Left ventricle myocardium inferior (tissue), 1 donor: ENCODE measurements at regions not wholly inside any gene's neighbourhood (a gene's known extent, or its start where the extent isn't known, plus 50 kb on each side); places are given as distances from the start of the nearest gene placed in this dataset.
"Not testable (repeated sequence)": the region's sequence is repeated elsewhere in the genome, so short reads cannot be mapped to it uniquely, and the experiment has no call there.

ENCODE experiments used
- DNase-seq: peaks from one replicate; pipeline ENCODE4 v3.0.0-alpha.2; 2020
- H3K27ac ChIP-seq: fragments of 200-600 bp; replicated peaks from 2 replicates; pipeline ENCODE4 v1.8.0; 2021
- H3K27me3 ChIP-seq: fragments of 200-600 bp; 2 replicates; pipeline ENCODE4 v1.8.0; 2021; ENCODE audit warnings: low read depth
- H3K36me3 ChIP-seq: fragments of 200-600 bp; 2 replicates; pipeline ENCODE4 v1.8.0; 2021
- H3K4me1 ChIP-seq: fragments of 200-600 bp; 2 replicates; pipeline ENCODE4 v1.8.0; 2021
- H3K4me3 ChIP-seq: fragments of 200-600 bp; 2 replicates; pipeline ENCODE4 v1.8.0; 2021; ENCODE audit warnings: mild to moderate bottlenecking, moderate library complexity
- H3K9me3 ChIP-seq: fragments of 200-600 bp; replicated peaks from 2 replicates; pipeline ENCODE4 v1.8.0; 2021
- CTCF ChIP-seq: fragments of 200-600 bp; IDR thresholded peaks from 2 replicates; pipeline ENCODE4 v1.8.0; 2021; ENCODE audit warnings: antibody characterized with exemption, mild to moderate bottlenecking, borderline replicate concordance
- intact Hi-C: fragments of 100-400 bp; cut with micrococcal nuclease; formaldehyde crosslinking; loops from one replicate; pipeline ENCODE4 v1.11.0; 2022
- donor health status: DM: no; HTN: yes; CAD: no; lungs with severe emphysema.

- Histone ChIP-seq H3K36me3 (no peaks in the 10 kb centered on the region), H3K4me3 (no peak overlapping the region), H3K9me3 (no peaks in the 10 kb centered on the region), H3K27ac (no peak overlapping the region), H3K4me1 (no peaks in the 10 kb centered on the region), H3K27me3 (no peaks in the 10 kb centered on the region)
- DNase-seq: no peak
- intact Hi-C loops: no loop called here
- TF ChIP-seq CTCF: no peak
Observed at GRCh38 chr7:49706106-49706505, 67.3 kb upstream of the VWC2 start.

DNA sequence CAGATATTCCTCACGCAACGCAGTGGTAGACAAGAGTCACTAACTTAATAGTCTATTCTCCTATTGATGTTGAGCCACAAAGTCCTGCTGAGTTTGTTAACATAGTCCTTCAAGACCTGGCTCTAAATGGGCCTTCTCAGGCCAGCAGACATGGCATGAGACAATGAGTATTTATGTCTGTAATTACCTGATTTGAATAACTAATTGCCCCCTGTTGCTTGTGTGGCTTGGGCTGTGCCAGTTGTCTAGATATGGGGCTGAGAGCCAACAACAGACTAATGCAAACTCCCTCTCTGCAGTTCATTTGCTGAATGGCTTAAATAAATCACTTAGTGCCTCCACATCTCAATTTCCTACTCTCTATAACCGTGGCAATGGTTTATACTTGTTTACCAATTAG, 65.5 kb upstream of the VWC2 start:
- Histone ChIP-seq H3K9me3 (no peaks in the 10 kb centered on the region), H3K27ac (no peak overlapping the region), H3K27me3 (no peaks in the 10 kb centered on the region), H3K4me1 (no peaks in the 10 kb centered on the region), H3K4me3 (no peak overlapping the region), H3K36me3 (no peaks in the 10 kb centered on the region)
- DNase-seq: no peak
- intact Hi-C loops: no loop called here
- TF ChIP-seq CTCF: no peak

DNA sequence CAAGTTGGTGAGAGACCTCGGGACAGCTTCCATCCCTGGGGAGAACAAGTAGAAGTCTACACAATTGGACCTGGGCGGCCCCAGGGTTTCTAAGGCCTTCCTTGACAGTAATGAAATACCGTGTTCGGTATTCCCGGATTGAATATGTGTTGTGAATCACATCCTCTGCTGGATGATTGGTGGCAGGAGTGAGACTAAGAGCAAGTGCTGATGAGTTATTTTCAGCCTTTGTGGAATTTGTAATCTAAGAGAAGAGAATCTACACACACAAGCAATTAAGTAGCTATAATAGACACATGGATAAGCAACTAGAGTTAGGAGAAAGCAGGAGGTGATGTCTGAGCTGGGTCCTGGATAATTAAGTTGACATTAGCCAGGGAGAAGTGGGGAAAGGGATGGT, 64.8 kb upstream of the VWC2 start:
- Histone ChIP-seq H3K27me3 (no peaks in the 10 kb centered on the region), H3K9me3 (no peaks in the 10 kb centered on the region), H3K4me1 (peaks cover under 1% of the 10 kb centered on the region), H3K36me3 (no peaks in the 10 kb centered on the region), H3K27ac (peak overlapping the region; percentile 21), H3K4me3 (no peak overlapping the region)
- TF ChIP-seq CTCF: no peak
- intact Hi-C loops: no loop called here
- DNase-seq: no peak

DNA sequence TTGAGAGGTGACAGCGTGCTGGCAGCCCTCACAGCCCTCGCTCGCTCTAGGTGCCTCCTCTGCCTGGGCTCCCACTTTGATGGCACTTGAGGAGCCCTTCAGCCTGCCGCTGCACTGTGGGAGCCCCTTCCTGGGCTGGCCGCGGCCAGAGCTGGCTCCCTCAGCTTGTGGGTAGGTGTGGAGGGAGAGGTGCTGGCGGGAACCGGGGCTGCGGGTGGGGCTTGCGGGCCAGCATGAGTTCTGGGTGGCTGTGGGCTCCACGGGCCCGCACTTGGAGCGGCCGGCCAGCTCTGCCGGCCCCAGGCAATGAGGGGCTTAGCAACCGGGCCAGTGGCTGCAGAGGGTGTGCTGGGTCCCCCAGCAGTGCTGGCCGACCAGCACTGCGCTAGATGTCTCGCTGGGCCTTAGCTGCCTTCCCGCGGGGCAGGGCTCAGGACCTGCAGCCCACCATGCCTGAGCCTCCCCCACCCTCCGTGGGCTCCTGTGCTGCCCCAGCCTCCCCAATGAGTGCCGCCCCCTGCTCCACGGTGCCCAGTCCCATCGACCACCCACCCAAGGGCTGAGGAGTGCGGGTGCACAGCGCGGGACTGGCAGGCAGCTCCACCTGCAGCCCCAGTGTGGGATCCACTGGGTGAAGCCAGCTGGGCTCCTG, 62.2 kb upstream of the VWC2 start:
- H3K9me3 ChIP-seq, H3K27ac ChIP-seq, H3K36me3 ChIP-seq, H3K4me1 ChIP-seq, H3K27me3 ChIP-seq, intact Hi-C loops, DNase-seq, H3K4me3 ChIP-seq: not testable (repeated sequence)

GRCh38 chr7:49714182-49714581, 59.3 kb upstream of the VWC2 start:
- intact Hi-C loops: no loop called here
- no peak for TF ChIP-seq CTCF
- DNase-seq: peak; percentile 48

GRCh38 chr7:49715486-49715885, 58.0 kb upstream of the VWC2 start:
- Histone ChIP-seq H3K36me3 (no peaks in the 10 kb centered on the region), H3K27me3 (no peaks in the 10 kb centered on the region), H3K4me3 (peak overlapping the region; percentile 45), H3K27ac (no peak overlapping the region), H3K9me3 (no peaks in the 10 kb centered on the region), H3K4me1 (peaks cover 6% of the 10 kb centered on the region)
- intact Hi-C loops: no loop called here
- no peak for DNase-seq
- TF ChIP-seq CTCF: no peak

More at GRCh38 chr7:49714182-49714581, 59.3 kb upstream of the VWC2 start:
- peak overlapping the region; percentile 45 for H3K4me3 ChIP-seq
- peaks cover 6% of the 10 kb centered on the region for H3K4me1 ChIP-seq
- H3K27me3 ChIP-seq: no peaks in the 10 kb centered on the region
- H3K27ac ChIP-seq: peak overlapping the region; percentile 25
- H3K36me3 ChIP-seq: no peaks in the 10 kb centered on the region
- H3K9me3 ChIP-seq: no peaks in the 10 kb centered on the region
